Osteoblast (primary cell): ENCODE measurements at regions not wholly inside any gene's neighbourhood (a gene's known extent, or its start where the extent isn't known, plus 50 kb on each side); places are given as distances from the start of the nearest gene placed in this dataset.

Experiments used
- DNase-seq: peaks from one replicate; pipeline ENCODE4 v3.0.0; 2011; ENCODE audit warnings: low spot score, mixed read lengths; ENCODE audit not compliant: insufficient read length; ENCODE audit errors: missing footprints
- H2AFZ ChIP-seq: 2 replicates; pipeline ENCODE4 v1.6.0; 2011; ENCODE audit warnings: mild to moderate bottlenecking, low read length
- H3K27ac ChIP-seq: 2 replicates; pipeline ENCODE4 v1.5.1; 2011; ENCODE audit warnings: mild to moderate bottlenecking, low read depth, low read length, moderate library complexity
- H3K27me3 ChIP-seq: 2 replicates; pipeline ENCODE4 v1.6.0; 2012; ENCODE audit warnings: mild to moderate bottlenecking, control low read depth, inconsistent platforms, low read length, moderate library complexity; ENCODE audit not compliant: insufficient read depth
- H3K36me3 ChIP-seq: 2 replicates; pipeline ENCODE4 v1.5.1; 2011; ENCODE audit warnings: mild to moderate bottlenecking, low read length, control low read depth, moderate library complexity; ENCODE audit not compliant: insufficient read depth
- H3K4me1 ChIP-seq: 2 replicates; pipeline ENCODE4 v1.5.1; 2011; ENCODE audit warnings: mild to moderate bottlenecking, low read length, control low read depth, moderate library complexity; ENCODE audit not compliant: insufficient read depth
- H3K4me2 ChIP-seq: 2 replicates; pipeline ENCODE4 v1.6.0; 2011; ENCODE audit warnings: mild to moderate bottlenecking, low read length; ENCODE audit not compliant: insufficient read depth
- H3K4me3 ChIP-seq: fragments of 200-600 bp; sonication (generic); 3 replicates; pipeline ENCODE4 v1.5.1; 2012; ENCODE audit warnings: mild to moderate bottlenecking, low read length, inconsistent platforms; ENCODE audit not compliant: insufficient read depth
- H3K79me2 ChIP-seq: 2 replicates; pipeline ENCODE4 v1.6.0; 2012; ENCODE audit warnings: mild to moderate bottlenecking, low read length, control low read depth, inconsistent platforms; ENCODE audit not compliant: insufficient read depth
- H3K9me3 ChIP-seq: 2 replicates; pipeline ENCODE4 v1.5.1; 2011; ENCODE audit warnings: low read depth, low read length, control low read depth
- H4K20me1 ChIP-seq: 2 replicates; pipeline ENCODE4 v1.6.0; 2012; ENCODE audit warnings: mild to moderate bottlenecking, low read length, control low read depth; ENCODE audit not compliant: insufficient read depth
- CTCF ChIP-seq: IDR thresholded peaks from 2 replicates; pipeline ENCODE4 v1.5.1; 2011; ENCODE audit warnings: mild to moderate bottlenecking, low read depth, low read length, moderate library complexity; ENCODE audit errors: extremely low read depth

GRCh38 chr15:62287066-62287857 lies 122.2 kb upstream of the C2CD4B start:
- no peak for TF ChIP-seq CTCF
- Histone ChIP-seq H3K27ac (no peak overlapping the region), H4K20me1 (no peaks in the 10 kb centered on the region), H2AFZ (no peak overlapping the region), H3K36me3 (no peaks in the 10 kb centered on the region), H3K27me3 (peaks cover 48% of the 10 kb centered on the region), H3K9me3 (no peaks in the 10 kb centered on the region), H3K4me2 (no peak overlapping the region), H3K4me1 (no peaks in the 10 kb centered on the region), H3K79me2 (no peaks in the 10 kb centered on the region), H3K4me3 (no peak overlapping the region)
- DNase-seq, result no peak

- H4K20me1 ChIP-seq, result no peaks in the 10 kb centered on the region
- peaks cover 48% of the 10 kb centered on the region for H3K27me3 ChIP-seq
- H3K36me3 ChIP-seq, result no peaks in the 10 kb centered on the region
- DNase-seq, result no peak
- no peak overlapping the region for H3K4me2 ChIP-seq
- H3K9me3 ChIP-seq, result no peaks in the 10 kb centered on the region
- no peak for TF ChIP-seq CTCF
- H3K4me1 ChIP-seq, result no peaks in the 10 kb centered on the region
- no peak overlapping the region for H2AFZ ChIP-seq
- H3K27ac ChIP-seq, result no peak overlapping the region
- H3K4me3 ChIP-seq, result no peak overlapping the region
- H3K79me2 ChIP-seq, result no peaks in the 10 kb centered on the region
Observed at GRCh38 chr15:62288361-62289017, 123.4 kb upstream of the C2CD4B start.

GRCh38 chr15:62291262-62291661 lies 126.2 kb upstream of the C2CD4B start:
- no peaks in the 10 kb centered on the region for H3K4me1 ChIP-seq
- H3K36me3 ChIP-seq, result no peaks in the 10 kb centered on the region
- H2AFZ ChIP-seq, result no peak overlapping the region
- H3K79me2 ChIP-seq, result no peaks in the 10 kb centered on the region
- no peaks in the 10 kb centered on the region for H3K9me3 ChIP-seq
- no peak overlapping the region for H3K4me3 ChIP-seq
- no peaks in the 10 kb centered on the region for H4K20me1 ChIP-seq
- H3K27ac ChIP-seq, result no peak overlapping the region
- H3K4me2 ChIP-seq, result no peak overlapping the region
- no peak for TF ChIP-seq CTCF
- peaks cover 43% of the 10 kb centered on the region for H3K27me3 ChIP-seq
- DNase-seq, result no peak

GRCh38 chr15:62296756-62297507 lies 131.8 kb upstream of the C2CD4B start:
- no peaks in the 10 kb centered on the region for H3K4me1 ChIP-seq
- no peaks in the 10 kb centered on the region for H3K9me3 ChIP-seq
- H4K20me1 ChIP-seq, result no peaks in the 10 kb centered on the region
- no peak for TF ChIP-seq CTCF
- no peak for DNase-seq
- H3K27ac ChIP-seq, result no peak overlapping the region
- no peak overlapping the region for H2AFZ ChIP-seq
- H3K36me3 ChIP-seq, result no peaks in the 10 kb centered on the region
- peaks cover 12% of the 10 kb centered on the region for H3K27me3 ChIP-seq
- no peak overlapping the region for H3K4me3 ChIP-seq
- H3K79me2 ChIP-seq, result no peaks in the 10 kb centered on the region
- H3K4me2 ChIP-seq, result no peak overlapping the region
